H9 (cell line): ENCODE measurements at regions not wholly inside any gene's neighbourhood (a gene's known extent, or its start where the extent isn't known, plus 50 kb on each side); places are given as distances from the start of the nearest gene placed in this dataset.

Experiments used
- DNase-seq: peaks from one replicate; pipeline ENCODE4 v3.0.0-alpha.2; 2017
- H2AFZ ChIP-seq: one replicate; pipeline ENCODE4 v1.6.1; 2013; ENCODE audit warnings: mild to moderate bottlenecking, low read length, control low read depth, moderate library complexity
- H2AK5ac ChIP-seq: 2 replicates; pipeline ENCODE4 v1.6.1; 2013; ENCODE audit warnings: low read length, control low read depth, mixed read lengths; ENCODE audit not compliant: insufficient read length
- H2BK120ac ChIP-seq: one replicate; pipeline ENCODE4 v1.6.1; 2013; ENCODE audit warnings: low read depth, mild to moderate bottlenecking, low read length, control low read depth, inconsistent platforms; ENCODE audit not compliant: poor library complexity, severe bottlenecking
- H2BK12ac ChIP-seq: 2 replicates; pipeline ENCODE4 v1.6.1; 2013; ENCODE audit warnings: low read length, control low read depth, mixed read lengths, low read depth; ENCODE audit not compliant: insufficient read length
- H2BK15ac ChIP-seq: 2 replicates; pipeline ENCODE4 v1.6.1; 2013; ENCODE audit warnings: low read depth, low read length, control low read depth
- H2BK20ac ChIP-seq: one replicate; pipeline ENCODE4 v1.6.1; 2013; ENCODE audit warnings: low read depth, mild to moderate bottlenecking, low read length, control low read depth, inconsistent platforms; ENCODE audit not compliant: poor library complexity, severe bottlenecking
- H2BK5ac ChIP-seq: 2 replicates; pipeline ENCODE4 v1.6.1; 2013; ENCODE audit warnings: low read length, control low read depth, mixed read lengths; ENCODE audit not compliant: insufficient read length
- H3K14ac ChIP-seq: 2 replicates; pipeline ENCODE4 v1.6.1; 2013; ENCODE audit warnings: low read length, control low read depth; ENCODE audit not compliant: insufficient read depth
- H3K18ac ChIP-seq: 2 replicates; pipeline ENCODE4 v1.6.1; 2013; ENCODE audit warnings: low read depth, mild to moderate bottlenecking, mixed read lengths, low read length, control low read depth; ENCODE audit not compliant: insufficient read length
- H3K23ac ChIP-seq: 2 replicates; pipeline ENCODE4 v1.6.1; 2013; ENCODE audit warnings: low read length, control low read depth, mixed read lengths, low read depth; ENCODE audit not compliant: insufficient read length
- H3K23me2 ChIP-seq: 2 replicates; pipeline ENCODE4 v1.6.1; 2013; ENCODE audit warnings: low read depth, mild to moderate bottlenecking, mixed read lengths, low read length, control low read depth; ENCODE audit not compliant: insufficient read length, poor library complexity, severe bottlenecking
- H3K27ac ChIP-seq: 2 replicates; pipeline ENCODE4 v1.5.1; 2013; ENCODE audit warnings: low read length, control low read depth, mixed read lengths, low read depth; ENCODE audit not compliant: insufficient read length
- H3K27me3 ChIP-seq: 2 replicates; pipeline ENCODE4 v1.6.1; 2013; ENCODE audit warnings: low read length, control low read depth, inconsistent platforms; ENCODE audit not compliant: insufficient read depth
- H3K4ac ChIP-seq: 2 replicates; pipeline ENCODE4 v1.6.1; 2013; ENCODE audit warnings: low read depth, mild to moderate bottlenecking, control low read depth, inconsistent platforms, low read length, moderate library complexity
- H3K4me1 ChIP-seq: 2 replicates; pipeline ENCODE4 v1.6.1; 2013; ENCODE audit warnings: low read length, control low read depth, inconsistent platforms; ENCODE audit not compliant: insufficient read depth
- H3K4me2 ChIP-seq: 2 replicates; pipeline ENCODE4 v1.6.1; 2013; ENCODE audit warnings: low read length, control low read depth, mixed read lengths; ENCODE audit not compliant: insufficient read length, insufficient read depth
- H3K56ac ChIP-seq: 2 replicates; pipeline ENCODE4 v1.6.1; 2013; ENCODE audit warnings: low read depth, mild to moderate bottlenecking, mixed read lengths, low read length, control low read depth; ENCODE audit not compliant: insufficient read length
- H3K79me1 ChIP-seq: 2 replicates; pipeline ENCODE4 v1.6.1; 2013; ENCODE audit warnings: low read depth, mild to moderate bottlenecking, moderate library complexity, low read length, control low read depth, inconsistent platforms; ENCODE audit not compliant: insufficient read depth, poor library complexity, severe bottlenecking
- H3K79me2 ChIP-seq: 2 replicates; pipeline ENCODE4 v1.6.1; 2013; ENCODE audit warnings: low read length, control low read depth, inconsistent platforms; ENCODE audit not compliant: insufficient read depth
- H3K9ac ChIP-seq: 2 replicates; pipeline ENCODE4 v1.6.1; 2013; ENCODE audit warnings: low read length, control low read depth, mixed read lengths; ENCODE audit not compliant: insufficient read length; ENCODE audit errors: extremely low read depth
- H3K9me3 ChIP-seq: one replicate; pipeline ENCODE4 v1.6.1; 2013; ENCODE audit warnings: low read depth, low read length, inconsistent platforms; ENCODE audit not compliant: control insufficient read depth
- H3T11ph ChIP-seq: one replicate; pipeline ENCODE4 v1.6.1; 2013; ENCODE audit warnings: mild to moderate bottlenecking, low read length, control low read depth, inconsistent platforms
- H4K20me1 ChIP-seq: one replicate; pipeline ENCODE4 v1.6.1; 2013; ENCODE audit not compliant: control insufficient read depth, insufficient read length, insufficient read depth
- H4K5ac ChIP-seq: 2 replicates; pipeline ENCODE4 v1.6.1; 2013; ENCODE audit warnings: low read depth, mild to moderate bottlenecking, mixed read lengths, low read length, control low read depth; ENCODE audit not compliant: insufficient read length
- H4K8ac ChIP-seq: replicated peaks from 2 replicates; pipeline ENCODE4 v1.6.1; 2013; ENCODE audit warnings: low read length, control low read depth, mixed read lengths, low read depth; ENCODE audit not compliant: insufficient read length
- H4K91ac ChIP-seq: 2 replicates; pipeline ENCODE4 v1.6.1; 2013; ENCODE audit warnings: low read depth, mild to moderate bottlenecking, moderate library complexity, mixed read lengths, low read length, control low read depth; ENCODE audit not compliant: insufficient read length
- H3K27ac Mint-ChIP-seq, 3 experiments: 2 replicates in 2 of 3; 3 replicates in 1 of 3; pipeline ENCODE4 v1.8.0; 2020 to 2021; ENCODE audit warnings: mixed read lengths in 3 of 3, mild to moderate bottlenecking in 1 of 3, moderate library complexity in 1 of 3
- H3K27me3 Mint-ChIP-seq: 2 replicates; pipeline ENCODE4 v1.8.0; 2021; ENCODE audit warnings: low read depth, mild to moderate bottlenecking, moderate library complexity, mixed read lengths
- H3K36me3 Mint-ChIP-seq, 3 experiments: 2 replicates in 2 of 3; 3 replicates in 1 of 3; pipeline ENCODE4 v1.8.0; 2020 to 2021; ENCODE audit warnings: low read depth in 3 of 3, mixed read lengths in 3 of 3; ENCODE audit not compliant: insufficient read depth in 1 of 3
- H3K4me1 Mint-ChIP-seq, 2 experiments: 2 replicates each; pipeline ENCODE4 v1.8.0; 2020; ENCODE audit warnings: mixed read lengths in 2 of 2
- H3K4me3 Mint-ChIP-seq, 2 experiments: 2 replicates in 1 of 2; 3 replicates in 1 of 2; pipeline ENCODE4 v1.8.0; 2020 to 2021; ENCODE audit warnings: mild to moderate bottlenecking in 2 of 2, mixed read lengths in 2 of 2, moderate library complexity in 1 of 2
- H3K9me3 Mint-ChIP-seq, 2 experiments: 2 replicates in 1 of 2; 3 replicates in 1 of 2; pipeline ENCODE4 v1.8.0; 2020; ENCODE audit warnings: mild to moderate bottlenecking in 2 of 2, mixed read lengths in 2 of 2, moderate library complexity in 1 of 2
- WGBS: extraction: QIAGEN DNeasy Blood & Tissue Kit; methylation state at CpG from one replicate; pipeline ENCODE4 v1.1.7; 2013; ENCODE audit warnings: missing lambda C conversion rate, low lambda C conversion rate, mixed read lengths; ENCODE audit not compliant: insufficient read length; ENCODE audit errors: extremely low coverage; 5-methylcytosine and 5-hydroxymethylcytosine counted together
- TF ChIP-seq, protein P1 (sequence below): fragments of 200-600 bp; sonication (generic); conservative IDR thresholded peaks from 3 replicates; pipeline ENCODE4 v1.8.0; 2021; ENCODE audit warnings: antibody characterized with exemption, mild to moderate bottlenecking

DNA sequence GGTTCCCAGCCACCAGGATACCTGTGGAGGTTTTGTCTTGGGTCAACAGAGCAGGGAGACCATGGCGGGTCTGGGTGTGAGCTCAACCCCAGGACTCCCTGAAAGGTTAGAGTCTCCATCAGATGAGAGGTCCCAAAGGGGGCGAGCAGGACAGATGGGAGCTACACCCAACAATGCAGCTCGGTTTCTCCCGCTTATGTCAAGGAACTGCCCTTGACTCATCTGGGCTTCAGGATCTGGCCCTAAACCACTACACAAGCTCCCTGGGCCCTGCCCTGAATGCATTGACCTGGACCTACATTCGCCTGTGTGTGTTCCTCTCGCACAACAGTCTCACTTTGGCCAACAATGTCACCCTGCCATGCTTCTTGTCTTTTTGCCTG, 57.6 kb upstream of the SYNDIG1 start:
- H2BK15ac ChIP-seq, result no peak overlapping the region
- H3K4me1 ChIP-seq, result no peaks in the 10 kb centered on the region
- H4K20me1 ChIP-seq, result no peaks in the 10 kb centered on the region
- no peak overlapping the region for H3K23ac ChIP-seq
- H3K4ac ChIP-seq, result no peak overlapping the region
- H2AFZ ChIP-seq, result no peak overlapping the region
- no peaks in the 10 kb centered on the region for H3K79me2 ChIP-seq
- no peak overlapping the region for H4K91ac ChIP-seq
- Mint-ChIP-seq H3K27ac (no peak overlapping the region), H3K27me3 (peaks cover 8% of the 10 kb centered on the region), H3K36me3 (peaks cover 15 to 28% (median 24%) of the 10 kb centered on the region in 3 experiments), H3K4me1 (no peaks in the 10 kb centered on the region), H3K9me3 (peaks cover 27 to 28% of the 10 kb centered on the region in 2 experiments), H3K4me3 (no peak overlapping the region)
- no peak overlapping the region for H4K5ac ChIP-seq
- H3K27ac ChIP-seq, result no peak overlapping the region
- no CpG with 5 or more reads among the region's 6 CpGs for WGBS
- H3K79me1 ChIP-seq, result no peaks in the 10 kb centered on the region
- no peaks in the 10 kb centered on the region for H3K27me3 ChIP-seq
- H3K14ac ChIP-seq, result no peak overlapping the region
- DNase-seq, result no peak
- H2BK120ac ChIP-seq, result no peak overlapping the region
- H3K18ac ChIP-seq, result no peak overlapping the region
- H2BK5ac ChIP-seq, result no peak overlapping the region
- H3K4me2 ChIP-seq, result no peak overlapping the region
- TF ChIP-seq, protein P1, sequence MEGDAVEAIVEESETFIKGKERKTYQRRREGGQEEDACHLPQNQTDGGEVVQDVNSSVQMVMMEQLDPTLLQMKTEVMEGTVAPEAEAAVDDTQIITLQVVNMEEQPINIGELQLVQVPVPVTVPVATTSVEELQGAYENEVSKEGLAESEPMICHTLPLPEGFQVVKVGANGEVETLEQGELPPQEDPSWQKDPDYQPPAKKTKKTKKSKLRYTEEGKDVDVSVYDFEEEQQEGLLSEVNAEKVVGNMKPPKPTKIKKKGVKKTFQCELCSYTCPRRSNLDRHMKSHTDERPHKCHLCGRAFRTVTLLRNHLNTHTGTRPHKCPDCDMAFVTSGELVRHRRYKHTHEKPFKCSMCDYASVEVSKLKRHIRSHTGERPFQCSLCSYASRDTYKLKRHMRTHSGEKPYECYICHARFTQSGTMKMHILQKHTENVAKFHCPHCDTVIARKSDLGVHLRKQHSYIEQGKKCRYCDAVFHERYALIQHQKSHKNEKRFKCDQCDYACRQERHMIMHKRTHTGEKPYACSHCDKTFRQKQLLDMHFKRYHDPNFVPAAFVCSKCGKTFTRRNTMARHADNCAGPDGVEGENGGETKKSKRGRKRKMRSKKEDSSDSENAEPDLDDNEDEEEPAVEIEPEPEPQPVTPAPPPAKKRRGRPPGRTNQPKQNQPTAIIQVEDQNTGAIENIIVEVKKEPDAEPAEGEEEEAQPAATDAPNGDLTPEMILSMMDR, result no peak
- no peak overlapping the region for H3K56ac ChIP-seq
- no peak overlapping the region for H3T11ph ChIP-seq
- H3K9ac ChIP-seq, result no peak overlapping the region
- peaks cover 18% of the 10 kb centered on the region for H3K9me3 ChIP-seq
- no peaks in the 10 kb centered on the region for H3K23me2 ChIP-seq
- H2BK12ac ChIP-seq, result no peak overlapping the region
- H2BK20ac ChIP-seq, result no peak overlapping the region
- no peak overlapping the region for H4K8ac ChIP-seq
- no peak overlapping the region for H2AK5ac ChIP-seq
